ENCODE measurements at regions not wholly inside any gene's neighbourhood (a gene's known extent, or its start where the extent isn't known, plus 50 kb on each side); places are given as distances from the start of the nearest gene placed in this dataset.

- Histone ChIP-seq H3K9ac (ENCODE audit: insufficient read depth in 1 of 2, low read depth in 2 of 2, low read length in 2 of 2) (no peak overlapping the region), H3K4me1 (replicated peaks in 1 of 2; ENCODE audit: control insufficient read depth in 2 of 2, insufficient read depth in 2 of 2, low read length in 2 of 2) (no peaks in the 10 kb centered on the region), H3K9me1 (ENCODE audit: control insufficient read depth, insufficient read depth, low read length) (no peaks in the 10 kb centered on the region), H3K79me2 (ENCODE audit: control insufficient read depth, insufficient read depth, low read length) (no peaks in the 10 kb centered on the region), H3K4me3 (no peak overlapping the region), H4K20me1 (replicated peaks; ENCODE audit: control insufficient read depth, insufficient read depth, low read length) (no peaks in the 10 kb centered on the region), H3K27me3 (ENCODE audit: control insufficient read depth in 2 of 2, insufficient read depth in 2 of 2, low read length in 2 of 2) (no peaks in the 10 kb centered on the region), H3K4me2 (ENCODE audit: insufficient read depth, low read length) (no peak overlapping the region), H3K36me3 (ENCODE audit: control insufficient read depth, insufficient read depth, low read length) (no peaks in the 10 kb centered on the region), H2AFZ (ENCODE audit: low read depth, low read length) (no peak overlapping the region), H3K27ac (ENCODE audit: extremely low read depth, low read depth, low read length) (no peak overlapping the region), H3K9me3 (replicated peaks; ENCODE audit: control insufficient read depth, insufficient read depth, low read depth, low read length) (no peaks in the 10 kb centered on the region)
- WGBS (ENCODE audit: insufficient coverage, low coverage, missing lambda C conversion rate): 0% methylated on average over 3 of the region's 3 CpGs
- CTCF ChIA-PET (ENCODE audit: low intra/inter-chr PET ratio): no interaction called here
- POLR2A ChIA-PET: no interaction called here
- intact Hi-C loops (cut with micrococcal nuclease): no loop called here
- in situ Hi-C loops (cut with MboI): loop anchor here (25.0 kb wide), 1 partner anchor 1127 kb away; no protein-coding TSS in a partner anchor
- DNase-seq (ENCODE audit: extremely low read depth in 1 of 4, low spot score in 3 of 4) (no peak), ATAC-seq (no peak), FAIRE-seq (no peak)
- no TSS peak for BruUV-seq (replicated peaks)
- no peak for TF ChIP-seq ZNF197 (CRISPR knock-in tag; IDR thresholded peaks at IDR 0.05; ENCODE audit: low read depth)
- no peak for TF ChIP-seq EZH2 (IDR thresholded peaks at IDR 0.05; ENCODE audit: borderline replicate concordance, low read depth, low read length)
- no peak for TF ChIP-seq ZFP30 (CRISPR knock-in tag; IDR thresholded peaks at IDR 0.05; ENCODE audit: borderline replicate concordance)
- TF ChIP-seq ATF4 (CRISPR knock-in tag; IDR thresholded peaks at IDR 0.05): no peak
- no peak for TF ChIP-seq NFE2 (IDR thresholded peaks at IDR 0.05; ENCODE audit: low read depth)
- no peak for TF ChIP-seq ZNF253 (CRISPR knock-in tag; conservative IDR thresholded peaks at IDR 0.05)
- TF ChIP-seq NCOA4 (IDR thresholded peaks at IDR 0.05; ENCODE audit: partially characterized antibody): no peak
- TF ChIP-seq ARNT (IDR thresholded peaks at IDR 0.05): no peak
- TF ChIP-seq NFATC3 (IDR thresholded peaks at IDR 0.05): no peak
- TF ChIP-seq NBN (IDR thresholded peaks at IDR 0.05; ENCODE audit: low read depth): no peak
- TF ChIP-seq NR4A1 (CRISPR knock-in tag; IDR thresholded peaks at IDR 0.05): no peak
- TF ChIP-seq NR4A1 (tag; IDR thresholded peaks at IDR 0.05): no peak
These were observed 146.7 kb downstream of the YTHDC2 start for GRCh38 chr5:113660206-113660605.
